ENCODE measurements at regions not wholly inside any gene's neighbourhood (a gene's known extent, or its start where the extent isn't known, plus 50 kb on each side); places are given as distances from the start of the nearest gene placed in this dataset.
"Not testable (repeated sequence)": the region's sequence is repeated elsewhere in the genome, so short reads cannot be mapped to it uniquely, and the experiment has no call there.

- H3K23ac ChIP-seq (ENCODE audit: insufficient read length); H4K5ac ChIP-seq (ENCODE audit: insufficient read length, low read depth, low read length); FAIRE-seq; H3K36me3 ChIP-seq (ENCODE audit: control insufficient read depth in 2 of 4, insufficient read depth in 4 of 4, low read length in 3 of 4); H4K91ac ChIP-seq (replicated peaks; ENCODE audit: insufficient read length, low read length); H3K18ac ChIP-seq (ENCODE audit: extremely low read depth, low read length); H2BK12ac ChIP-seq (ENCODE audit: low read depth, low read length); H4K20me1 ChIP-seq (replicated peaks in 1 of 2; ENCODE audit: control insufficient read depth in 1 of 2, insufficient read depth in 2 of 2, low read length in 2 of 2); H3K4me1 ChIP-seq (replicated peaks in 1 of 4; ENCODE audit: control insufficient read depth in 3 of 4, insufficient read depth in 4 of 4, low read length in 3 of 4); H2BK20ac ChIP-seq (ENCODE audit: low read length); H3K27me3 ChIP-seq (replicated peaks in 1 of 4; ENCODE audit: control insufficient read depth in 3 of 4, extremely low read depth in 1 of 4, insufficient read depth in 3 of 4, low read length in 3 of 4); H3K56ac ChIP-seq (replicated peaks; ENCODE audit: insufficient read length, low read depth, low read length); POLR2A ChIA-PET (ENCODE audit: partially characterized antibody); H3K23me2 ChIP-seq (ENCODE audit: low read depth, low read length); H3K4ac ChIP-seq (replicated peaks; ENCODE audit: insufficient read length, low read depth, low read length); H2AFZ ChIP-seq (ENCODE audit: low read length); H2BK15ac ChIP-seq (ENCODE audit: low read length); H3K79me2 ChIP-seq (ENCODE audit: control insufficient read depth in 1 of 2, insufficient read depth in 2 of 2, low read length in 2 of 2); H3K27ac ChIP-seq (ENCODE audit: low read depth, low read length); H3K14ac ChIP-seq (ENCODE audit: insufficient read length); CTCF ChIA-PET (ENCODE audit: partially characterized antibody); H3K9ac ChIP-seq (replicated peaks in 1 of 4; ENCODE audit: extremely low read depth in 1 of 4, low read depth in 3 of 4, low read length in 3 of 4); H4K8ac ChIP-seq (ENCODE audit: extremely low read depth, insufficient read depth, low read length); H2BK120ac ChIP-seq (replicated peaks; ENCODE audit: low read depth, low read length); H3K4me2 ChIP-seq (ENCODE audit: insufficient read depth in 1 of 2, low read depth in 2 of 2, low read length in 2 of 2); H2AK5ac ChIP-seq (ENCODE audit: low read depth, low read length); H3K79me1 ChIP-seq (ENCODE audit: low read depth, low read length); H3K4me3 ChIP-seq (ENCODE audit: extremely low read depth in 1 of 4, insufficient read depth in 2 of 4, low read depth in 3 of 4, low read length in 4 of 4); H2BK5ac ChIP-seq (ENCODE audit: low read depth, low read length); DNase-seq (ENCODE audit: low read depth in 1 of 2, low spot score in 2 of 2): not testable (repeated sequence)
- WGBS, 2 experiments (ENCODE audit: extremely low coverage in 1 of 2, insufficient coverage in 1 of 2, insufficient read length in 1 of 2, insufficient replicate concordance in 2 of 2, low coverage in 1 of 2, low lambda C conversion rate in 2 of 2, missing lambda C conversion rate in 1 of 2): 82% methylated on average over 4 of the region's 4 CpGs; no CpG with 5 or more reads in 1 of the 2 experiments
- peaks cover 3 to 16% of the 10 kb centered on the region in 2 experiments; a peak in 3 of 4 replicates for H3K9me3 ChIP-seq (ENCODE audit: insufficient read depth in 2 of 2, low read depth in 1 of 2, low read length in 1 of 2)
Measured at GRCh38 chr18:14447715-14448114, 95.7 kb downstream of the POTEC start.

DNA sequence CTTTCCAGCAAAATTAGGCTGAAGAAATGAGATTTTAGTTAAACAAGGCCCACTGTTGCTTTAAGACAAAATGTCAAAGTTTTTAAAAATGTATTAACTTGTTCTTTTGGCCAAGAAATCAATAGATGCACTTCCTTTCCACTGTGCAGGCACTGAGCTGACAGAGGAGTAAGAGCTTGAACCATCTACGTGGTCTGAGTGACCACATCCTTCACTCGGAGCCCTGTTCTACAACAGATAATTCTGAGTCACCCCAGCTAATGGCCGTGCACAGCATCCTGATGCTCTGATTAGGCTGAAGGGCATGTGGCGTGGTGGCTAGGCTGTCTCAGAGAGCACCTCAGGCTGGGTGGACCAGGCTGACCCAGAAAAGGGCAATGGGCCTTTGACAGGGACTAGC, 107.9 kb downstream of the POTEC start:
- H3K79me2 ChIP-seq (ENCODE audit: control insufficient read depth in 1 of 2, insufficient read depth in 2 of 2, low read length in 2 of 2); H2BK12ac ChIP-seq (ENCODE audit: low read depth, low read length); H3K9ac ChIP-seq (replicated peaks in 1 of 4; ENCODE audit: extremely low read depth in 1 of 4, low read depth in 3 of 4, low read length in 3 of 4); H3K79me1 ChIP-seq (ENCODE audit: low read depth, low read length); H3K4ac ChIP-seq (replicated peaks; ENCODE audit: insufficient read length, low read depth, low read length); H3K18ac ChIP-seq (ENCODE audit: extremely low read depth, low read length); H2BK15ac ChIP-seq (ENCODE audit: low read length); FAIRE-seq; H3K27ac ChIP-seq (ENCODE audit: low read depth, low read length); H3K4me2 ChIP-seq (ENCODE audit: insufficient read depth in 1 of 2, low read depth in 2 of 2, low read length in 2 of 2); H4K8ac ChIP-seq (ENCODE audit: extremely low read depth, insufficient read depth, low read length); H2BK20ac ChIP-seq (ENCODE audit: low read length); H3K23ac ChIP-seq (ENCODE audit: insufficient read length); H3K4me1 ChIP-seq (replicated peaks in 1 of 4; ENCODE audit: control insufficient read depth in 3 of 4, insufficient read depth in 4 of 4, low read length in 3 of 4); H3K56ac ChIP-seq (replicated peaks; ENCODE audit: insufficient read length, low read depth, low read length); POLR2A ChIA-PET (ENCODE audit: partially characterized antibody); H3K27me3 ChIP-seq (replicated peaks in 1 of 4; ENCODE audit: control insufficient read depth in 3 of 4, extremely low read depth in 1 of 4, insufficient read depth in 3 of 4, low read length in 3 of 4); H3K4me3 ChIP-seq (ENCODE audit: extremely low read depth in 1 of 4, insufficient read depth in 2 of 4, low read depth in 3 of 4, low read length in 4 of 4); H4K91ac ChIP-seq (replicated peaks; ENCODE audit: insufficient read length, low read length); H4K20me1 ChIP-seq (replicated peaks in 1 of 2; ENCODE audit: control insufficient read depth in 1 of 2, insufficient read depth in 2 of 2, low read length in 2 of 2); H3K36me3 ChIP-seq (ENCODE audit: control insufficient read depth in 2 of 4, insufficient read depth in 4 of 4, low read length in 3 of 4); H4K5ac ChIP-seq (ENCODE audit: insufficient read length, low read depth, low read length); H2BK5ac ChIP-seq (ENCODE audit: low read depth, low read length); DNase-seq (ENCODE audit: low read depth in 1 of 2, low spot score in 2 of 2); H2BK120ac ChIP-seq (replicated peaks; ENCODE audit: low read depth, low read length); CTCF ChIA-PET (ENCODE audit: partially characterized antibody); H2AFZ ChIP-seq (ENCODE audit: low read length); H3K23me2 ChIP-seq (ENCODE audit: low read depth, low read length); H3K14ac ChIP-seq (ENCODE audit: insufficient read length); H2AK5ac ChIP-seq (ENCODE audit: low read depth, low read length): not testable (repeated sequence)
- WGBS, 2 experiments (ENCODE audit: extremely low coverage in 1 of 2, insufficient coverage in 1 of 2, insufficient read length in 1 of 2, insufficient replicate concordance in 2 of 2, low coverage in 1 of 2, low lambda C conversion rate in 2 of 2, missing lambda C conversion rate in 1 of 2): 74% methylated on average over 2 of the region's 4 CpGs; no CpG with 5 or more reads in 1 of the 2 experiments
- H3K9me3 ChIP-seq (ENCODE audit: insufficient read depth in 2 of 2, low read depth in 1 of 2, low read length in 1 of 2): peaks cover 4 to 49% of the 10 kb centered on the region in 2 experiments; a peak in 3 of 4 replicates

Data from H1 (cell line).